ENCODE measurements at regions not wholly inside any gene's neighbourhood (a gene's known extent, or its start where the extent isn't known, plus 50 kb on each side); places are given as distances from the start of the nearest gene placed in this dataset.
"Not testable (repeated sequence)": the region's sequence is repeated elsewhere in the genome, so short reads cannot be mapped to it uniquely, and the experiment has no call there.

DNA sequence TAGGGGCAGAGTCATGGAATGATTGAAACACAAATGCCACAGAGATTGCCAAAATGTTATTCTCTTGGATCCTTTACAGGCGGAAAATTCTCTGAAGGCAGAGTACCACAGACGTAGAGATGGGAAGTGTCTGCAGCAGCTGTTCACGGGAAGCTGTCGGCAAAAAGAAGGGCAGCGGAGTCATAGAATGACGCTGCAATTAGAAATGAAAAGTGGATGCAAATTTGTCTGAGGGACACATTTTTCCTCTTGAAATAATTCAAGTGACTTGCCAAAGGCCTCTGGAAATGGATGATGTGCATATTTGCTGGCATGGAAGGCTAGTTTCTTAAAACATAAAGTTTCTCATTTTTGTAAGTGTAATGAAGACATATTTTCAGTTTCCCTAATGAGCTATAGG is 77.5 kb upstream of the PLD5 start:
- intact Hi-C loops (cut with micrococcal nuclease), result no loop called here
- no peak overlapping the region for H3K27ac ChIP-seq (ENCODE audit: low read depth in 1 of 2, low read length in 2 of 2)
- H3K27me3 Mint-ChIP-seq (ENCODE audit: low read depth in 3 of 3), result no peaks in the 10 kb centered on the region
- no peaks in the 10 kb centered on the region for H3K79me2 ChIP-seq (ENCODE audit: insufficient read depth, low read length)
- no peaks in the 10 kb centered on the region for H3K36me3 ChIP-seq (replicated peaks in 1 of 2; ENCODE audit: control insufficient read depth in 1 of 2, insufficient read depth in 2 of 2, low read length in 2 of 2)
- H2AFZ ChIP-seq (ENCODE audit: insufficient read depth, low read depth, low read length, poor library complexity, severe bottlenecking), result no peak overlapping the region
- peaks cover 11 to 22% of the 10 kb centered on the region in 2 donors for H3K9me3 ChIP-seq (replicated peaks in 1 of 2; ENCODE audit: control insufficient read depth in 1 of 2, insufficient read depth in 1 of 2, low read length in 2 of 2)
- H3K4me2 ChIP-seq (replicated peaks; ENCODE audit: extremely low read depth, low read length, poor library complexity, severe bottlenecking), result no peak overlapping the region
- no peak overlapping the region for H3K4me3 Mint-ChIP-seq
- no peak for DNase-seq
- no peaks in the 10 kb centered on the region for H3K4me1 ChIP-seq (ENCODE audit: control insufficient read depth in 1 of 2, insufficient read depth in 2 of 2, low read length in 2 of 2)
- H3K9ac ChIP-seq (ENCODE audit: insufficient read depth, low read length, poor library complexity, severe bottlenecking), result no peak overlapping the region
- no peaks in the 10 kb centered on the region for H3K27me3 ChIP-seq (ENCODE audit: control insufficient read depth in 2 of 2, insufficient read depth in 2 of 2, low read length in 2 of 2)
- H3K27ac Mint-ChIP-seq, result no peak overlapping the region
- WGBS (ENCODE audit: insufficient coverage), result 89% methylated on average over 6 of the region's 6 CpGs
- no peak overlapping the region for H3K4me3 ChIP-seq (replicated peaks in 1 of 3; ENCODE audit: low read depth in 2 of 3, low read length in 3 of 3)
- H3K36me3 Mint-ChIP-seq, result no peaks in the 10 kb centered on the region
- TF ChIP-seq, protein P1, sequence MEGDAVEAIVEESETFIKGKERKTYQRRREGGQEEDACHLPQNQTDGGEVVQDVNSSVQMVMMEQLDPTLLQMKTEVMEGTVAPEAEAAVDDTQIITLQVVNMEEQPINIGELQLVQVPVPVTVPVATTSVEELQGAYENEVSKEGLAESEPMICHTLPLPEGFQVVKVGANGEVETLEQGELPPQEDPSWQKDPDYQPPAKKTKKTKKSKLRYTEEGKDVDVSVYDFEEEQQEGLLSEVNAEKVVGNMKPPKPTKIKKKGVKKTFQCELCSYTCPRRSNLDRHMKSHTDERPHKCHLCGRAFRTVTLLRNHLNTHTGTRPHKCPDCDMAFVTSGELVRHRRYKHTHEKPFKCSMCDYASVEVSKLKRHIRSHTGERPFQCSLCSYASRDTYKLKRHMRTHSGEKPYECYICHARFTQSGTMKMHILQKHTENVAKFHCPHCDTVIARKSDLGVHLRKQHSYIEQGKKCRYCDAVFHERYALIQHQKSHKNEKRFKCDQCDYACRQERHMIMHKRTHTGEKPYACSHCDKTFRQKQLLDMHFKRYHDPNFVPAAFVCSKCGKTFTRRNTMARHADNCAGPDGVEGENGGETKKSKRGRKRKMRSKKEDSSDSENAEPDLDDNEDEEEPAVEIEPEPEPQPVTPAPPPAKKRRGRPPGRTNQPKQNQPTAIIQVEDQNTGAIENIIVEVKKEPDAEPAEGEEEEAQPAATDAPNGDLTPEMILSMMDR (IDR thresholded peaks at IDR 0.05), result no peak
- H4K20me1 ChIP-seq (ENCODE audit: insufficient read depth, low read length), result no peaks in the 10 kb centered on the region
- H3K9me3 Mint-ChIP-seq, result peaks cover 4 to 14% (median 6%) of the 10 kb centered on the region in 7 donors
- H3K4me1 Mint-ChIP-seq, result no peaks in the 10 kb centered on the region

DNA sequence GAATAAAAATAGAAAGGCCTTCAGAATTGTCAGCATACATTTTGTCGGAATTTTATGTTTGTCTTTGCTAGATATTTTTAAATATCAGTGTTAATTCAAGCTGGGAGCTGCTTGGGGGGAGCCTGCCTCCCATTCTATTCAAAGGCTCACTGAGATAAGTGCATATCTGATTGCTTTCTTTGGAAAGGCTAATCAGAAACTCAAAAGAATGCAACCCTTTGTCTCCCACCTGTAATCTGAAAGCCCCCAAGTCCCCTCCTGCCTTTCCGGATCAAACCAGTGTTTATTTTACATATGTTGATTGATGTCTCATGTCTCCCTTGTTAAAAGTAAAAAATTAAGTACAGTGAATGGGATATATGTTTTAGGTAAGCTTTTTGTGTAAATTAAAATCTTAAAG is 69.3 kb upstream of the PLD5 start:
- H3K4me2 ChIP-seq (replicated peaks; ENCODE audit: extremely low read depth, low read length, poor library complexity, severe bottlenecking); H3K27me3 ChIP-seq (ENCODE audit: control insufficient read depth in 2 of 2, insufficient read depth in 2 of 2, low read length in 2 of 2); H3K27ac ChIP-seq (ENCODE audit: low read depth in 1 of 2, low read length in 2 of 2); H3K4me1 Mint-ChIP-seq; H3K4me3 ChIP-seq (replicated peaks in 1 of 3; ENCODE audit: low read depth in 2 of 3, low read length in 3 of 3); DNase-seq; intact Hi-C loops (cut with micrococcal nuclease); H3K79me2 ChIP-seq (ENCODE audit: insufficient read depth, low read length); H3K36me3 Mint-ChIP-seq; H3K9ac ChIP-seq (ENCODE audit: insufficient read depth, low read length, poor library complexity, severe bottlenecking); H3K27me3 Mint-ChIP-seq (ENCODE audit: low read depth in 3 of 3); H4K20me1 ChIP-seq (ENCODE audit: insufficient read depth, low read length); H3K9me3 ChIP-seq (replicated peaks in 1 of 2; ENCODE audit: control insufficient read depth in 1 of 2, insufficient read depth in 1 of 2, low read length in 2 of 2); H3K4me3 Mint-ChIP-seq; H3K4me1 ChIP-seq (ENCODE audit: control insufficient read depth in 1 of 2, insufficient read depth in 2 of 2, low read length in 2 of 2); H3K36me3 ChIP-seq (replicated peaks in 1 of 2; ENCODE audit: control insufficient read depth in 1 of 2, insufficient read depth in 2 of 2, low read length in 2 of 2); H3K27ac Mint-ChIP-seq; H2AFZ ChIP-seq (ENCODE audit: insufficient read depth, low read depth, low read length, poor library complexity, severe bottlenecking): not testable (repeated sequence)
- peaks cover 2 to 12% (median 6%) of the 10 kb centered on the region in 7 donors for H3K9me3 Mint-ChIP-seq
- no CpG with 5 or more reads among the region's 2 CpGs for WGBS (ENCODE audit: insufficient coverage)

All from CD14-positive monocyte (primary cell).